WTC11 (cell line): ENCODE measurements at regions not wholly inside any gene's neighbourhood (a gene's known extent, or its start where the extent isn't known, plus 50 kb on each side); places are given as distances from the start of the nearest gene placed in this dataset.

Source experiments
- CTCF ChIP-seq: fragments of 200-600 bp; IDR thresholded peaks from 2 replicates; pipeline ENCODE4 v1.8.0; 2022; ENCODE audit warnings: antibody characterized with exemption
- E2F4 ChIP-seq: sonication (generic); formaldehyde crosslinking; IDR thresholded peaks from 2 replicates; pipeline ENCODE4 v1.8.1; 2022; ENCODE audit warnings: low read depth, mild to moderate bottlenecking, moderate library complexity, missing genetic modification reagents, borderline replicate concordance
- MAX ChIP-seq: sonication (generic); formaldehyde crosslinking; IDR thresholded peaks from 2 replicates; pipeline ENCODE4 v1.8.0; 2022; ENCODE audit warnings: mild to moderate bottlenecking, missing genetic modification reagents
- NFYB ChIP-seq: sonication (generic); formaldehyde crosslinking; conservative IDR thresholded peaks from 2 replicates; pipeline ENCODE4 v1.8.0; 2022; ENCODE audit warnings: low read depth, missing genetic modification reagents
- PREB ChIP-seq: sonication (generic); formaldehyde crosslinking; IDR thresholded peaks from 2 replicates; pipeline ENCODE4 v1.8.1; 2022; ENCODE audit warnings: mild to moderate bottlenecking, missing genetic modification reagents, moderate library complexity, borderline replicate concordance
- SP1 ChIP-seq: sonication (generic); formaldehyde crosslinking; conservative IDR thresholded peaks from 2 replicates; pipeline ENCODE4 v1.8.1; 2022; ENCODE audit warnings: missing genetic modification reagents
- TEAD4 ChIP-seq: sonication (generic); formaldehyde crosslinking; IDR thresholded peaks from 2 replicates; pipeline ENCODE4 v1.8.0; 2022; ENCODE audit warnings: mild to moderate bottlenecking, missing genetic modification reagents
- ZNF317 ChIP-seq: sonication (generic); formaldehyde crosslinking; IDR thresholded peaks from 2 replicates; pipeline ENCODE4 v1.8.1; 2023; ENCODE audit warnings: low read depth, mild to moderate bottlenecking, moderate library complexity, missing genetic modification reagents, borderline replicate concordance
- ZNF423 ChIP-seq: fragments of 250-450 bp; sonication (Bioruptor Pico); IDR thresholded peaks from 2 replicates; pipeline ENCODE4 v2.1.2; 2022; ENCODE audit warnings: mild to moderate bottlenecking, moderate library complexity
- ZSCAN18 ChIP-seq: fragments of 250-450 bp; sonication (Bioruptor Pico); IDR thresholded peaks from 2 replicates; pipeline ENCODE4 v2.1.2; 2022; ENCODE audit warnings: mild to moderate bottlenecking, moderate library complexity

GRCh38 chr3:26246901-26247300, 375.7 kb upstream of the LRRC3B start:
- TF ChIP-seq CTCF: no peak
- TF ChIP-seq E2F4 (CRISPR knock-in tag): no peak
- no peak for TF ChIP-seq ZNF317 (CRISPR knock-in tag)
- TF ChIP-seq NFYB (CRISPR knock-in tag): no peak
- no peak for TF ChIP-seq PREB (CRISPR knock-in tag)
- TF ChIP-seq TEAD4 (CRISPR knock-in tag): no peak
- TF ChIP-seq MAX (CRISPR knock-in tag): no peak
- TF ChIP-seq SP1 (CRISPR knock-in tag): no peak
- no peak for TF ChIP-seq ZSCAN18 (CRISPR knock-in tag)
- no peak for TF ChIP-seq ZNF423 (CRISPR knock-in tag)
